HG02852 (cell line): ENCODE measurements at regions not wholly inside any gene's neighbourhood (a gene's known extent, or its start where the extent isn't known, plus 50 kb on each side); places are given as distances from the start of the nearest gene placed in this dataset.

Experiments
- ATAC-seq: cut with Tn5 transposase; IDR thresholded peaks from one replicate; pipeline ENCODE4 v1.9.1; 2021; ENCODE audit warnings: mild to moderate bottlenecking, moderate library complexity; ENCODE audit not compliant: unreplicated experiment

GRCh38 chr4:82043081-82043808 is 330.5 kb downstream of the HNRNPD start:
- no peak for ATAC-seq

GRCh38 chr4:82042042-82042441 is 331.7 kb downstream of the HNRNPD start:
- ATAC-seq = no peak

GRCh38 chr4:82038936-82039335 is 334.9 kb downstream of the HNRNPD start:
- no peak for ATAC-seq

GRCh38 chr4:82036181-82036580 is 337.6 kb downstream of the HNRNPD start:
- ATAC-seq = no peak

GRCh38 chr4:82034878-82035277 is 338.9 kb downstream of the HNRNPD start:
- ATAC-seq = no peak

- ATAC-seq = no peak
These were observed 339.9 kb downstream of the HNRNPD start for GRCh38 chr4:82033862-82034261.

GRCh38 chr4:82031376-82031927 is 342.3 kb downstream of the HNRNPD start:
- ATAC-seq = no peak

GRCh38 chr4:82017680-82018079 is 356.1 kb downstream of the HNRNPD start:
- no peak for ATAC-seq

GRCh38 chr4:82005158-82005557 is 368.6 kb downstream of the HNRNPD start:
- ATAC-seq = no peak

GRCh38 chr4:81997313-81997712 is 376.5 kb downstream of the HNRNPD start:
- no peak for ATAC-seq

GRCh38 chr4:81990898-81991297 is 382.9 kb downstream of the HNRNPD start:
- no peak for ATAC-seq

GRCh38 chr4:81990211-81990610 is 383.6 kb downstream of the HNRNPD start:
- no peak for ATAC-seq

- ATAC-seq = no peak
These were observed 384.6 kb downstream of the HNRNPD start for GRCh38 chr4:81989202-81989601.

GRCh38 chr4:81988178-81988577 is 385.6 kb downstream of the HNRNPD start:
- no peak for ATAC-seq

- no peak for ATAC-seq
These were observed 389.0 kb downstream of the HNRNPD start for GRCh38 chr4:81984746-81985145.

GRCh38 chr4:81982846-81983540 is 390.8 kb downstream of the HNRNPD start:
- ATAC-seq = no peak

GRCh38 chr4:81981218-81981617 is 392.6 kb downstream of the HNRNPD start:
- ATAC-seq = no peak

- no peak for ATAC-seq
These were observed 399.3 kb downstream of the HNRNPD start for GRCh38 chr4:81974523-81974922.

GRCh38 chr4:81971637-81972381 is 402.0 kb downstream of the HNRNPD start:
- no peak for ATAC-seq

- no peak for ATAC-seq
These were observed 402.7 kb downstream of the HNRNPD start for GRCh38 chr4:81971061-81971460.

GRCh38 chr4:81970454-81970853 is 403.3 kb downstream of the HNRNPD start:
- no peak for ATAC-seq

- no peak for ATAC-seq
These were observed 407.1 kb downstream of the HNRNPD start for GRCh38 chr4:81966676-81967075.
